ENCODE measurements at regions not wholly inside any gene's neighbourhood (a gene's known extent, or its start where the extent isn't known, plus 50 kb on each side); places are given as distances from the start of the nearest gene placed in this dataset.

- TF ChIP-seq SPI1 (IDR thresholded peaks at IDR 0.05; ENCODE audit: borderline replicate concordance, low read depth) (no peak), REST (IDR thresholded peaks at IDR 0.05; ENCODE audit: insufficient replicate concordance, low read depth) (no peak), CTCF (IDR thresholded peaks at IDR 0.05; ENCODE audit: insufficient read depth, low read length) (no peak)
Observed at GRCh38 chr2:128797533-128797932, 478.9 kb upstream of the HS6ST1 start.

GRCh38 chr2:128797937-128798336 lies 479.3 kb upstream of the HS6ST1 start:
- DNase-seq (ENCODE audit: low read depth in 1 of 2, low spot score in 1 of 2), result no peak
- TF ChIP-seq POLR2AphosphoS5 (IDR thresholded peaks at IDR 0.05; ENCODE audit: low read depth) (no peak), REST (IDR thresholded peaks at IDR 0.05; ENCODE audit: insufficient replicate concordance, low read depth) (no peak), SPI1 (IDR thresholded peaks at IDR 0.05; ENCODE audit: borderline replicate concordance, low read depth) (no peak), CTCF (IDR thresholded peaks at IDR 0.05; ENCODE audit: insufficient read depth, low read length) (no peak), GABPA (IDR thresholded peaks at IDR 0.05; ENCODE audit: low read depth) (no peak)
- no peak overlapping the region for H3K4me3 ChIP-seq (replicated peaks; ENCODE audit: insufficient read depth, low read length)
- H3K27me3 ChIP-seq (ENCODE audit: insufficient read depth, poor library complexity, severe bottlenecking), result no peaks in the 10 kb centered on the region
- no peak overlapping the region for H3K27ac ChIP-seq (replicated peaks)

More at GRCh38 chr2:128797533-128797932, 478.9 kb upstream of the HS6ST1 start:
- Histone ChIP-seq H3K4me3 (replicated peaks; ENCODE audit: insufficient read depth, low read length) (no peak overlapping the region), H3K27ac (replicated peaks) (no peak overlapping the region), H3K27me3 (ENCODE audit: insufficient read depth, poor library complexity, severe bottlenecking) (no peaks in the 10 kb centered on the region)
- no peak for DNase-seq (ENCODE audit: low read depth in 1 of 2, low spot score in 1 of 2)

- H3K4me3 ChIP-seq (replicated peaks; ENCODE audit: insufficient read depth, low read length), result no peak overlapping the region
- no peaks in the 10 kb centered on the region for H3K27me3 ChIP-seq (ENCODE audit: insufficient read depth, poor library complexity, severe bottlenecking)
- TF ChIP-seq CTCF (IDR thresholded peaks at IDR 0.05; ENCODE audit: insufficient read depth, low read length) (no peak), REST (IDR thresholded peaks at IDR 0.05; ENCODE audit: insufficient replicate concordance, low read depth) (no peak), SPI1 (IDR thresholded peaks at IDR 0.05; ENCODE audit: borderline replicate concordance, low read depth) (no peak)
- no peak for DNase-seq (ENCODE audit: low read depth in 1 of 2, low spot score in 1 of 2)
- no peak overlapping the region for H3K27ac ChIP-seq (replicated peaks)
Observed at GRCh38 chr2:128798502-128799283, 480.0 kb upstream of the HS6ST1 start.

Data from HL-60 (cell line).